Hepatocyte (in vitro differentiated cells): ENCODE measurements at regions not wholly inside any gene's neighbourhood (a gene's known extent, or its start where the extent isn't known, plus 50 kb on each side); places are given as distances from the start of the nearest gene placed in this dataset.

Experiments used
- EZH2phosphoT487 ChIP-seq: fragments of 200-600 bp; sonication (generic); IDR thresholded peaks from one replicate; pipeline ENCODE4 v1.6.1; 2018; ENCODE audit warnings: antibody characterized with exemption, mild to moderate bottlenecking, low read depth, moderate library complexity; ENCODE audit not compliant: unreplicated experiment, severe bottlenecking
- TF ChIP-seq, protein P1 (sequence below): fragments of 200-600 bp; sonication (generic); IDR thresholded peaks from 2 replicates; pipeline ENCODE4 v1.5.1; 2016; ENCODE audit warnings: antibody characterized with exemption, mild to moderate bottlenecking; ENCODE audit not compliant: poor library complexity

DNA sequence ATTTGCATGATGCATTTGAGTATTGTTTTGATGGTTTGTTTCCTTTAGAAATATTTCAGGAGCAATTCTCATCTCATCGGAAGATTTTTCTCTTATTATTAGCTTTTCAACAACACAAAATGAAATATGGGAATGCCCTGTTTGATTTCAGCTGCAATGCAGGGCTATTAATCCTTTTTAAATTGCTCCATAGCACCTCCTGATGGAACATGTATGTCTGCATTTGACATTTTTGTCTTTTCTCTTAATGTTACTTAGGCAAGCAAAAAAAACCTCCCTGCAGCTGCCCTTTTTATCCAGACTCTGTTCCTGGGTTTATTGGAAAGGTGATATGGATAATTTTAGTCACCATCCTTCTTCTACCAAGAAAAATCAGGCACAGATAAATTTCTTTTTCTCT, 895.8 kb downstream of the RPS29 start:
- TF ChIP-seq, protein P1, sequence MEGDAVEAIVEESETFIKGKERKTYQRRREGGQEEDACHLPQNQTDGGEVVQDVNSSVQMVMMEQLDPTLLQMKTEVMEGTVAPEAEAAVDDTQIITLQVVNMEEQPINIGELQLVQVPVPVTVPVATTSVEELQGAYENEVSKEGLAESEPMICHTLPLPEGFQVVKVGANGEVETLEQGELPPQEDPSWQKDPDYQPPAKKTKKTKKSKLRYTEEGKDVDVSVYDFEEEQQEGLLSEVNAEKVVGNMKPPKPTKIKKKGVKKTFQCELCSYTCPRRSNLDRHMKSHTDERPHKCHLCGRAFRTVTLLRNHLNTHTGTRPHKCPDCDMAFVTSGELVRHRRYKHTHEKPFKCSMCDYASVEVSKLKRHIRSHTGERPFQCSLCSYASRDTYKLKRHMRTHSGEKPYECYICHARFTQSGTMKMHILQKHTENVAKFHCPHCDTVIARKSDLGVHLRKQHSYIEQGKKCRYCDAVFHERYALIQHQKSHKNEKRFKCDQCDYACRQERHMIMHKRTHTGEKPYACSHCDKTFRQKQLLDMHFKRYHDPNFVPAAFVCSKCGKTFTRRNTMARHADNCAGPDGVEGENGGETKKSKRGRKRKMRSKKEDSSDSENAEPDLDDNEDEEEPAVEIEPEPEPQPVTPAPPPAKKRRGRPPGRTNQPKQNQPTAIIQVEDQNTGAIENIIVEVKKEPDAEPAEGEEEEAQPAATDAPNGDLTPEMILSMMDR = peak; percentile 20
- no peak for TF ChIP-seq EZH2phosphoT487
